Esophagus squamous epithelium (tissue), 4 donors: ENCODE measurements at regions not wholly inside any gene's neighbourhood (a gene's known extent, or its start where the extent isn't known, plus 50 kb on each side); places are given as distances from the start of the nearest gene placed in this dataset.

Experiments used
- POLR2A ChIP-seq, 4 donors: fragments of 450-650 bp; IDR thresholded peaks; one replicate each; pipeline ENCODE4 v1.6.1; 2017; ENCODE audit warnings: antibody characterized with exemption in 4 of 4, mild to moderate bottlenecking in 4 of 4, moderate library complexity in 3 of 4
- TF ChIP-seq, protein P1 (sequence below), 6 experiments: fragments of 450-650 bp in 4 of 6; fragments of 200-600 bp in 2 of 6; sonication (generic) in 2 of 6; IDR thresholded peaks; one replicate each; pipeline ENCODE4 v1.5.1; 2016 to 2019; ENCODE audit warnings: antibody characterized with exemption in 6 of 6, mild to moderate bottlenecking in 4 of 6, moderate library complexity in 4 of 6

DNA sequence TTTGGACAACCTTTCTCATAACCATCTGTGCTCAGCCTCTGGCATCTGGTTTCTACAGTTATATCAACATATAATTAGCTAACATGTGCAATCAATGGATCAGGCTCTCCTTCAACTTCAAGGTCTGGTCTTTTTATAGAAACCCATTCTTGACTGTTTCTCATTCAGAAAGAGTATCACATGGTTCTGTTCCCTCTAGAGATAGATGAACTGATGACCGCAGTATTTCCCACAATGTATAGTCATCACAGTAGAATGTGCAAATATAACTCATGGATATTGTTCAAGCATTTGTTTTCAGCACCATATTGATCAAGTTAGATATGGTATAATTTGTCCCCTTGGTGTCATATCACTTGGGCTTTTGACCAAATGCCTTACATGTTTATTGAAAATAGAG is 656.2 kb downstream of the FRK start:
- TF ChIP-seq, protein P1, sequence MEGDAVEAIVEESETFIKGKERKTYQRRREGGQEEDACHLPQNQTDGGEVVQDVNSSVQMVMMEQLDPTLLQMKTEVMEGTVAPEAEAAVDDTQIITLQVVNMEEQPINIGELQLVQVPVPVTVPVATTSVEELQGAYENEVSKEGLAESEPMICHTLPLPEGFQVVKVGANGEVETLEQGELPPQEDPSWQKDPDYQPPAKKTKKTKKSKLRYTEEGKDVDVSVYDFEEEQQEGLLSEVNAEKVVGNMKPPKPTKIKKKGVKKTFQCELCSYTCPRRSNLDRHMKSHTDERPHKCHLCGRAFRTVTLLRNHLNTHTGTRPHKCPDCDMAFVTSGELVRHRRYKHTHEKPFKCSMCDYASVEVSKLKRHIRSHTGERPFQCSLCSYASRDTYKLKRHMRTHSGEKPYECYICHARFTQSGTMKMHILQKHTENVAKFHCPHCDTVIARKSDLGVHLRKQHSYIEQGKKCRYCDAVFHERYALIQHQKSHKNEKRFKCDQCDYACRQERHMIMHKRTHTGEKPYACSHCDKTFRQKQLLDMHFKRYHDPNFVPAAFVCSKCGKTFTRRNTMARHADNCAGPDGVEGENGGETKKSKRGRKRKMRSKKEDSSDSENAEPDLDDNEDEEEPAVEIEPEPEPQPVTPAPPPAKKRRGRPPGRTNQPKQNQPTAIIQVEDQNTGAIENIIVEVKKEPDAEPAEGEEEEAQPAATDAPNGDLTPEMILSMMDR (IDR thresholded peaks at IDR 0.05): no peak
- TF ChIP-seq POLR2A (IDR thresholded peaks at IDR 0.05): no peak
